Loucy (cell line): ENCODE measurements at regions not wholly inside any gene's neighbourhood (a gene's known extent, or its start where the extent isn't known, plus 50 kb on each side); places are given as distances from the start of the nearest gene placed in this dataset.

Source experiments
- CTCF ChIP-seq: fragments of 200-600 bp; sonication (generic); conservative IDR thresholded peaks from 2 replicates; pipeline ENCODE4 v1.5.1; 2014; ENCODE audit warnings: mild to moderate bottlenecking, antibody characterized with exemption, low read length
- EZH2phosphoT487 ChIP-seq: fragments of 200-600 bp; IDR thresholded peaks from 2 replicates; pipeline ENCODE4 v1.6.1; 2018; ENCODE audit warnings: antibody characterized with exemption, mild to moderate bottlenecking, moderate library complexity, borderline replicate concordance

- TF ChIP-seq CTCF (no peak), EZH2phosphoT487 (no peak)
Measured at GRCh38 chr11:119505071-119505470, 82.1 kb upstream of the THY1 start.
